Stimulated activated CD4-positive, alpha-beta T cell treated with anti-CD3 and anti-CD28 coated beads, Interleukin-15, amount 100 ng/mL, for 48 hours (primary cell): ENCODE measurements at regions not wholly inside any gene's neighbourhood (a gene's known extent, or its start where the extent isn't known, plus 50 kb on each side); places are given as distances from the start of the nearest gene placed in this dataset.

Experiments
- DNase-seq, 2 donors: peaks; one replicate each; pipeline ENCODE4 v3.0.0-alpha.2; 2020; ENCODE audit warnings: low read depth in 2 of 2

GRCh38 chr6:16078064-16078463 is 50.8 kb upstream of the MYLIP start:
- no peak for DNase-seq

- DNase-seq, result no peak
Measured at GRCh38 chr6:16069671-16070070, 59.2 kb upstream of the MYLIP start.

GRCh38 chr6:16069222-16069621 is 59.7 kb upstream of the MYLIP start:
- no peak for DNase-seq

GRCh38 chr6:16067568-16067967 is 61.3 kb upstream of the MYLIP start:
- DNase-seq, result no peak

GRCh38 chr6:16064671-16065072 is 64.2 kb upstream of the MYLIP start:
- no peak for DNase-seq

- DNase-seq, result no peak
Measured at GRCh38 chr6:16063580-16063979, 65.3 kb upstream of the MYLIP start.

- no peak for DNase-seq
Measured at GRCh38 chr6:16061818-16062217, 67.1 kb upstream of the MYLIP start.

GRCh38 chr6:16060039-16060438 is 68.8 kb upstream of the MYLIP start:
- DNase-seq, result no peak

- DNase-seq, result no peak
Measured at GRCh38 chr6:16059496-16059895, 69.4 kb upstream of the MYLIP start.

GRCh38 chr6:16058929-16059345 is 69.9 kb upstream of the MYLIP start:
- DNase-seq, result no peak

- no peak for DNase-seq
Measured at GRCh38 chr6:16058201-16058928, 70.5 kb upstream of the MYLIP start.

GRCh38 chr6:16057446-16057845 is 71.4 kb upstream of the MYLIP start:
- no peak for DNase-seq

- no peak for DNase-seq
Measured at GRCh38 chr6:16056263-16056870, 72.5 kb upstream of the MYLIP start.

- no peak for DNase-seq
Measured at GRCh38 chr6:16055852-16056251, 73.0 kb upstream of the MYLIP start.

- DNase-seq, result no peak
Measured at GRCh38 chr6:16049168-16049567, 79.7 kb upstream of the MYLIP start.

- DNase-seq, result no peak
Measured at GRCh38 chr6:16048221-16048620, 80.7 kb upstream of the MYLIP start.

- DNase-seq, result no peak
Measured at GRCh38 chr6:16047435-16047990, 81.4 kb upstream of the MYLIP start.

GRCh38 chr6:16045238-16045637 is 83.6 kb upstream of the MYLIP start:
- DNase-seq, result no peak

GRCh38 chr6:16044211-16044643 is 84.7 kb upstream of the MYLIP start:
- DNase-seq, result no peak

GRCh38 chr6:16043171-16044135 is 85.4 kb upstream of the MYLIP start:
- DNase-seq, result no peak

- DNase-seq, result no peak
Measured at GRCh38 chr6:16042751-16043150, 86.1 kb upstream of the MYLIP start.

GRCh38 chr6:16041327-16041726 is 87.6 kb upstream of the MYLIP start:
- DNase-seq, result no peak
